GM12878 (cell line): ENCODE measurements at regions not wholly inside any gene's neighbourhood (a gene's known extent, or its start where the extent isn't known, plus 50 kb on each side); places are given as distances from the start of the nearest gene placed in this dataset.

Source experiments
- ATAC-seq: fragments of 200-7000 bp; cut with Tn5 transposase; 3 replicates; pipeline ENCODE4 v1.9.1; 2020; ENCODE audit warnings: mild to moderate bottlenecking, moderate library complexity
- BruUV-seq: library from RNA; stranded (reverse); fragments of 400-500 nt; replicated peaks from 2 replicates; lab custom pipeline; 2021; lab: Mats Ljungman, UMichigan
- CTCF ChIA-PET: fragments of 300-600 bp; sonication (Branson Sonifier 250); formaldehyde crosslinking; extraction: SDS; loops from one replicate; lab custom pipeline; 2021; ENCODE audit warnings: inconsistent platforms; lab: Yijun Ruan, JAX
- POLR2A ChIA-PET: fragments of 350-600 bp; formaldehyde crosslinking; extraction: SDS; loops from one replicate; lab custom pipeline; 2021; ENCODE audit warnings: inconsistent platforms; lab: Charles Lee
- RAD21 ChIA-PET: fragments of 300-600 bp; sonication (Branson Sonifier 250); formaldehyde crosslinking; loops from one replicate; lab custom pipeline; 2023; ENCODE audit warnings: antibody characterized with exemption; ENCODE audit not compliant: unreplicated experiment; lab: Charles Lee
- SMC1A ChIA-PET: fragments of 300-600 bp; sonication (Branson Sonifier 250); formaldehyde crosslinking; loops from one replicate; lab custom pipeline; 2023; ENCODE audit not compliant: unreplicated experiment, uncharacterized antibody; lab: Charles Lee
- DNase-seq: peaks from one replicate; pipeline ENCODE4 v3.0.0-alpha.2; 2011; ENCODE audit warnings: low read depth, low spot score
- FAIRE-seq: peaks from 3 replicates; lab custom pipeline; 2011; peaks lifted over from hg19 to GRCh38; lab: Jason Lieb, UNC
- H2AFZ ChIP-seq: 2 replicates; pipeline ENCODE4 v1.6.0; 2011; ENCODE audit warnings: low read depth, low read length, control low read depth; ENCODE audit not compliant: control insufficient read depth
- H3K27ac ChIP-seq: 2 replicates; pipeline ENCODE4 v1.5.1; 2011; ENCODE audit warnings: control low read depth; ENCODE audit not compliant: control insufficient read depth, insufficient read depth
- H3K27me3 ChIP-seq, 2 experiments: replicated peaks in 1 of 2; 2 replicates each; pipeline versions ENCODE4 v1.6.0 to v1.6.1; 2011; ENCODE audit warnings: low read length in 1 of 2; ENCODE audit not compliant: control insufficient read depth in 2 of 2, insufficient read depth in 2 of 2
- H3K36me3 ChIP-seq, 2 experiments: 2 replicates each; pipeline ENCODE4 v1.5.1; 2011; ENCODE audit warnings: low read length in 1 of 2; ENCODE audit not compliant: control insufficient read depth in 2 of 2, insufficient read depth in 2 of 2
- H3K4me1 ChIP-seq: 2 replicates; pipeline ENCODE4 v1.6.1; 2011; ENCODE audit warnings: mild to moderate bottlenecking, low read length, moderate library complexity, mixed read lengths; ENCODE audit not compliant: control insufficient read depth, insufficient read depth
- H3K4me2 ChIP-seq: 2 replicates; pipeline ENCODE4 v1.6.0; 2011; ENCODE audit warnings: control low read depth; ENCODE audit not compliant: control insufficient read depth, insufficient read depth
- H3K4me3 ChIP-seq: fragments of 200-600 bp; sonication (generic); 2 replicates; pipeline ENCODE4 v1.5.1; 2016
- H3K79me2 ChIP-seq: 2 replicates; pipeline ENCODE4 v1.6.0; 2011; ENCODE audit warnings: low read length; ENCODE audit not compliant: control insufficient read depth, insufficient read depth
- H3K9ac ChIP-seq: 2 replicates; pipeline ENCODE4 v1.8.0; 2011; ENCODE audit warnings: low read length, control low read depth, mixed read lengths; ENCODE audit not compliant: control insufficient read depth, insufficient read depth
- H3K9me3 ChIP-seq: replicated peaks from 3 replicates; pipeline ENCODE4 v1.5.1; 2011; ENCODE audit warnings: mild to moderate bottlenecking, low read length; ENCODE audit not compliant: control insufficient read depth, insufficient read depth
- H4K20me1 ChIP-seq: 2 replicates; pipeline ENCODE4 v1.6.0; 2011; ENCODE audit not compliant: control insufficient read depth, insufficient read depth
- BCL11A ChIP-seq: IDR thresholded peaks from 2 replicates; pipeline ENCODE4 v1.6.1; 2011; ENCODE audit warnings: low read depth, low read length
- CBX5 ChIP-seq: sonication (generic); IDR thresholded peaks from 2 replicates; pipeline ENCODE4 v1.6.1; 2016; ENCODE audit warnings: low read depth, moderate library complexity, mild to moderate bottlenecking, inconsistent platforms
- E2F8 ChIP-seq: fragments of 450-650 bp; IDR thresholded peaks from 2 replicates; pipeline ENCODE4 v1.6.1; 2018; ENCODE audit warnings: mild to moderate bottlenecking, low read depth, moderate library complexity; ENCODE audit not compliant: partially characterized antibody
- EED ChIP-seq: sonication (generic); IDR thresholded peaks from 2 replicates; pipeline ENCODE4 v1.6.1; 2016; ENCODE audit warnings: antibody characterized with exemption, low read depth
- EP300 ChIP-seq, 2 experiments: fragments of 150-350 bp in 1 of 2; IDR thresholded peaks; 2 replicates each; pipeline ENCODE4 v1.6.1; 2011 to 2012; ENCODE audit warnings: low read depth in 2 of 2, low read length in 2 of 2, borderline replicate concordance in 1 of 2, improper control_type of control experiment in 1 of 2, inconsistent platforms in 1 of 2; ENCODE audit not compliant: control insufficient read depth in 1 of 2
- FOXK2 ChIP-seq: fragments of 450-650 bp; IDR thresholded peaks from 2 replicates; pipeline ENCODE4 v1.6.1; 2017; ENCODE audit warnings: mild to moderate bottlenecking, moderate library complexity
- IKZF2 ChIP-seq, 2 experiments: fragments of 450-650 bp; IDR thresholded peaks; 2 replicates each; pipeline ENCODE4 v1.6.1; 2017; ENCODE audit warnings: mild to moderate bottlenecking in 2 of 2, moderate library complexity in 2 of 2
- IRF5 ChIP-seq: fragments of 450-650 bp; IDR thresholded peaks from 2 replicates; pipeline ENCODE4 v1.6.1; 2017; ENCODE audit warnings: borderline replicate concordance
- JUND ChIP-seq: IDR thresholded peaks from 2 replicates; pipeline ENCODE4 v1.6.1; 2012; ENCODE audit warnings: low read depth, mild to moderate bottlenecking, low read length, improper control_type of control experiment, moderate library complexity
- MYC ChIP-seq: IDR thresholded peaks from 2 replicates; pipeline ENCODE4 v1.6.1; 2011; ENCODE audit warnings: mild to moderate bottlenecking, low read length, moderate library complexity, inconsistent platforms; ENCODE audit not compliant: insufficient read depth, insufficient replicate concordance, insufficient read length, severe bottlenecking
- TBL1XR1 ChIP-seq: IDR thresholded peaks from 2 replicates; pipeline ENCODE4 v1.6.1; 2012; ENCODE audit warnings: low read depth, low read length, improper control_type of control experiment
- TCF12 ChIP-seq: IDR thresholded peaks from 2 replicates; pipeline ENCODE4 v1.6.1; 2011; ENCODE audit warnings: low read depth, mild to moderate bottlenecking, low read length
- WGBS: methylation state at CpG from one replicate; pipeline ENCODE4 v1.1.6; 2016; ENCODE audit warnings: low lambda C conversion rate; ENCODE audit not compliant: insufficient replicate concordance, insufficient coverage; ENCODE audit errors: missing lambda C conversion rate; 5-methylcytosine and 5-hydroxymethylcytosine counted together
- in situ Hi-C: fragments of 300-500 bp; cut with MboI; formaldehyde crosslinking; loops from 9 replicates; pipeline ENCODE4 v1.14.3; 2018; ENCODE audit warnings: mixed read lengths
- intact Hi-C: fragments of 100-400 bp; cut with micrococcal nuclease; formaldehyde crosslinking; loops from one replicate; pipeline ENCODE4 v1.14.2; 2022; ENCODE audit not compliant: unreplicated experiment
- TF ChIP-seq, protein P1 (sequence below): IDR thresholded peaks from 2 replicates; pipeline ENCODE4 v1.6.1; 2011; ENCODE audit warnings: borderline replicate concordance, low read depth, mild to moderate bottlenecking, moderate library complexity, low read length; ENCODE audit not compliant: insufficient read depth, poor library complexity, severe bottlenecking
- TF ChIP-seq, protein P2 (sequence below): IDR thresholded peaks from 2 replicates; pipeline ENCODE4 v1.6.1; 2011; ENCODE audit warnings: mild to moderate bottlenecking, low read depth, low read length, moderate library complexity; ENCODE audit not compliant: insufficient replicate concordance
- TF ChIP-seq, protein P3 (sequence below): IDR thresholded peaks from 2 replicates; pipeline ENCODE4 v1.6.1; 2011; ENCODE audit warnings: low read depth, mild to moderate bottlenecking, low read length, moderate library complexity, borderline replicate concordance; ENCODE audit errors: extremely low read depth

GRCh38 chr13:111620166-111620565, 299.7 kb downstream of the TEX29 start:
- in situ Hi-C loops: no loop called here
- DNase-seq (no peak), ATAC-seq (no peak), FAIRE-seq (no peak)
- Histone ChIP-seq H3K4me3 (no peak overlapping the region), H4K20me1 (no peaks in the 10 kb centered on the region), H3K27ac (no peak overlapping the region), H3K9ac (no peak overlapping the region), H2AFZ (no peak overlapping the region), H3K4me2 (no peak overlapping the region), H3K36me3 (no peaks in the 10 kb centered on the region), H3K4me1 (no peaks in the 10 kb centered on the region), H3K9me3 (no peaks in the 10 kb centered on the region; the same call in 2 of the 3 replicates), H3K27me3 (no peaks in the 10 kb centered on the region), H3K79me2 (no peaks in the 10 kb centered on the region)
- intact Hi-C loops: no loop called here
- ChIA-PET CTCF (no interaction called here), SMC1A (no interaction called here), RAD21 (no interaction called here), POLR2A (no interaction called here)
- 43% methylated on average over 6 of the region's 6 CpGs for WGBS
- BruUV-seq: no TSS peak
- TF ChIP-seq, protein P1, sequence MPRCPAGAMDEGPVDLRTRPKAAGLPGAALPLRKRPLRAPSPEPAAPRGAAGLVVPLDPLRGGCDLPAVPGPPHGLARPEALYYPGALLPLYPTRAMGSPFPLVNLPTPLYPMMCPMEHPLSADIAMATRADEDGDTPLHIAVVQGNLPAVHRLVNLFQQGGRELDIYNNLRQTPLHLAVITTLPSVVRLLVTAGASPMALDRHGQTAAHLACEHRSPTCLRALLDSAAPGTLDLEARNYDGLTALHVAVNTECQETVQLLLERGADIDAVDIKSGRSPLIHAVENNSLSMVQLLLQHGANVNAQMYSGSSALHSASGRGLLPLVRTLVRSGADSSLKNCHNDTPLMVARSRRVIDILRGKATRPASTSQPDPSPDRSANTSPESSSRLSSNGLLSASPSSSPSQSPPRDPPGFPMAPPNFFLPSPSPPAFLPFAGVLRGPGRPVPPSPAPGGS: no peak
- TF ChIP-seq TBL1XR1: no peak
- no peak for TF ChIP-seq EP300 (IDR thresholded peaks at IDR 0.05; ENCODE audit: borderline replicate concordance in 1 of 2, control insufficient read depth in 1 of 2, low read depth in 2 of 2, low read length in 2 of 2)
- no peak for TF ChIP-seq CBX5
- TF ChIP-seq JUND: no peak
- no peak for TF ChIP-seq E2F8
- no peak for TF ChIP-seq BCL11A
- TF ChIP-seq FOXK2: no peak
- TF ChIP-seq TCF12: no peak
- no peak for TF ChIP-seq MYC
- no peak for TF ChIP-seq IRF5
- TF ChIP-seq, protein P2, sequence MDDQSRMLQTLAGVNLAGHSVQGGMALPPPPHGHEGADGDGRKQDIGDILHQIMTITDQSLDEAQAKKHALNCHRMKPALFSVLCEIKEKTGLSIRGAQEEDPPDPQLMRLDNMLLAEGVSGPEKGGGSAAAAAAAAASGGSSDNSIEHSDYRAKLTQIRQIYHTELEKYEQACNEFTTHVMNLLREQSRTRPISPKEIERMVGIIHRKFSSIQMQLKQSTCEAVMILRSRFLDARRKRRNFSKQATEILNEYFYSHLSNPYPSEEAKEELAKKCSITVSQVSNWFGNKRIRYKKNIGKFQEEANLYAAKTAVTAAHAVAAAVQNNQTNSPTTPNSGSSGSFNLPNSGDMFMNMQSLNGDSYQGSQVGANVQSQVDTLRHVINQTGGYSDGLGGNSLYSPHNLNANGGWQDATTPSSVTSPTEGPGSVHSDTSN: no peak
- no peak for TF ChIP-seq EED
- no peak for TF ChIP-seq IKZF2 (IDR thresholded peaks at IDR 0.05)
- TF ChIP-seq, protein P3, sequence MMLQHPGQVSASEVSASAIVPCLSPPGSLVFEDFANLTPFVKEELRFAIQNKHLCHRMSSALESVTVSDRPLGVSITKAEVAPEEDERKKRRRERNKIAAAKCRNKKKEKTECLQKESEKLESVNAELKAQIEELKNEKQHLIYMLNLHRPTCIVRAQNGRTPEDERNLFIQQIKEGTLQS: no peak
